H1 (cell line): ENCODE measurements at regions not wholly inside any gene's neighbourhood (a gene's known extent, or its start where the extent isn't known, plus 50 kb on each side); places are given as distances from the start of the nearest gene placed in this dataset.
"Not testable (repeated sequence)": the region's sequence is repeated elsewhere in the genome, so short reads cannot be mapped to it uniquely, and the experiment has no call there.

Experiments used
- CTCF ChIA-PET: fragments of 300-600 bp; sonication (Branson Sonifier 250); formaldehyde crosslinking; loops from one replicate; lab custom pipeline; 2021; ENCODE audit not compliant: partially characterized antibody; lab: Charles Lee
- POLR2A ChIA-PET: fragments of 300-600 bp; sonication (Branson Sonifier 250); formaldehyde crosslinking; loops from one replicate; lab custom pipeline; 2021; ENCODE audit warnings: inconsistent platforms; ENCODE audit not compliant: partially characterized antibody; lab: Charles Lee
- DNase-seq, 2 experiments: peaks; one replicate each; pipeline versions ENCODE4 v3.0.0 to v3.0.0-alpha.2; 2010 to 2022; ENCODE audit warnings: low spot score in 2 of 2, low read depth in 1 of 2, mixed read lengths in 1 of 2
- FAIRE-seq: peaks from 2 replicates; lab custom pipeline; 2011; peaks lifted over from hg19 to GRCh38; lab: Jason Lieb, UNC
- H2AFZ ChIP-seq: 2 replicates; pipeline ENCODE4 v1.8.1; 2012; ENCODE audit warnings: low read length, inconsistent platforms
- H2AK5ac ChIP-seq: 2 replicates; pipeline ENCODE4 v1.6.1; 2013; ENCODE audit warnings: low read depth, low read length
- H2BK120ac ChIP-seq: replicated peaks from 2 replicates; pipeline ENCODE3; 2013; ENCODE audit warnings: low read depth, low read length, inconsistent platforms
- H2BK12ac ChIP-seq: 2 replicates; pipeline ENCODE4 v1.6.1; 2013; ENCODE audit warnings: low read depth, low read length
- H2BK15ac ChIP-seq: 2 replicates; pipeline ENCODE4 v1.6.1; 2013; ENCODE audit warnings: low read length
- H2BK20ac ChIP-seq: 2 replicates; pipeline ENCODE4 v1.6.1; 2013; ENCODE audit warnings: low read length
- H2BK5ac ChIP-seq: 2 replicates; pipeline ENCODE4 v1.6.1; 2013; ENCODE audit warnings: low read depth, low read length
- H3K14ac ChIP-seq: 2 replicates; pipeline ENCODE4 v1.6.1; 2013; ENCODE audit warnings: inconsistent platforms; ENCODE audit not compliant: insufficient read length
- H3K18ac ChIP-seq: 2 replicates; pipeline ENCODE4 v1.6.1; 2013; ENCODE audit warnings: low read length; ENCODE audit errors: extremely low read depth
- H3K23ac ChIP-seq: 2 replicates; pipeline ENCODE4 v1.6.1; 2013; ENCODE audit warnings: inconsistent platforms; ENCODE audit not compliant: insufficient read length
- H3K23me2 ChIP-seq: 2 replicates; pipeline ENCODE4 v1.6.1; 2013; ENCODE audit warnings: low read depth, low read length
- H3K27ac ChIP-seq: 2 replicates; pipeline ENCODE4 v1.6.1; 2011; ENCODE audit warnings: low read depth, low read length, inconsistent platforms
- H3K27me3 ChIP-seq, 4 experiments: replicated peaks in 1 of 4; 1 replicate in 1 of 4; 2 replicates in 3 of 4; pipeline versions ENCODE4 v1.6.1 to v1.8.1; 2011 to 2013; ENCODE audit warnings: low read length in 3 of 4, mild to moderate bottlenecking in 3 of 4, inconsistent platforms in 2 of 4, mixed read lengths in 2 of 4, moderate library complexity in 1 of 4; ENCODE audit not compliant: control insufficient read depth in 3 of 4, insufficient read depth in 3 of 4; ENCODE audit errors: extremely low read depth in 1 of 4
- H3K36me3 ChIP-seq, 4 experiments: 2 replicates each; pipeline versions ENCODE4 v1.6.1 to v1.8.1; 2011 to 2013; ENCODE audit warnings: mild to moderate bottlenecking in 4 of 4, low read length in 3 of 4, moderate library complexity in 2 of 4, control low read depth in 1 of 4, inconsistent platforms in 1 of 4; ENCODE audit not compliant: insufficient read depth in 4 of 4, control insufficient read depth in 2 of 4
- H3K4ac ChIP-seq: replicated peaks from 2 replicates; pipeline ENCODE3; 2013; ENCODE audit warnings: low read length, low read depth, mixed read lengths, inconsistent platforms; ENCODE audit not compliant: insufficient read length
- H3K4me1 ChIP-seq, 4 experiments: replicated peaks in 1 of 4; 1 replicate in 1 of 4; 2 replicates in 3 of 4; pipeline versions ENCODE4 v1.6.1 to v1.8.1; 2011 to 2013; ENCODE audit warnings: low read length in 3 of 4, inconsistent platforms in 2 of 4, mixed read lengths in 1 of 4; ENCODE audit not compliant: insufficient read depth in 4 of 4, control insufficient read depth in 3 of 4
- H3K4me2 ChIP-seq, 2 experiments: 2 replicates each; pipeline versions ENCODE4 v1.6.1 to v1.8.1; 2011 to 2013; ENCODE audit warnings: low read depth in 2 of 2, low read length in 2 of 2, control low read depth in 1 of 2, inconsistent platforms in 1 of 2, mild to moderate bottlenecking in 1 of 2; ENCODE audit not compliant: insufficient read depth in 1 of 2
- H3K4me3 ChIP-seq, 4 experiments: fragments of 200-600, 300-600 bp in 1 of 4; sonication (generic), shearing (Covaris generic), sonication (Bioruptor Twin) in 1 of 4; 2 replicates each; pipeline versions ENCODE4 v1.5.1 to v1.8.1; 2011 to 2016; ENCODE audit warnings: low read length in 4 of 4, low read depth in 3 of 4, control low read depth in 2 of 4, inconsistent platforms in 2 of 4, mild to moderate bottlenecking in 2 of 4, mixed read lengths in 1 of 4, moderate library complexity in 1 of 4; ENCODE audit not compliant: insufficient read depth in 2 of 4; ENCODE audit errors: extremely low read depth in 1 of 4
- H3K56ac ChIP-seq: replicated peaks from 2 replicates; pipeline ENCODE3; 2013; ENCODE audit warnings: low read depth, mild to moderate bottlenecking, mixed read lengths, low read length, inconsistent platforms; ENCODE audit not compliant: insufficient read length
- H3K79me1 ChIP-seq: 2 replicates; pipeline ENCODE4 v1.6.1; 2013; ENCODE audit warnings: low read depth, low read length, control low read depth
- H3K79me2 ChIP-seq, 2 experiments: 2 replicates each; pipeline versions ENCODE4 v1.6.1 to v1.8.1; 2012 to 2013; ENCODE audit warnings: low read length in 2 of 2, mild to moderate bottlenecking in 2 of 2, inconsistent platforms in 1 of 2; ENCODE audit not compliant: insufficient read depth in 2 of 2, control insufficient read depth in 1 of 2
- H3K9ac ChIP-seq, 4 experiments: replicated peaks in 1 of 4; 1 replicate in 1 of 4; 2 replicates in 3 of 4; pipeline versions ENCODE4 v1.6.1 to v1.8.1; 2011 to 2013; ENCODE audit warnings: low read depth in 3 of 4, low read length in 3 of 4, control low read depth in 2 of 4, mild to moderate bottlenecking in 2 of 4, moderate library complexity in 2 of 4, inconsistent platforms in 1 of 4; ENCODE audit errors: extremely low read depth in 1 of 4
- H3K9me3 ChIP-seq, 2 experiments: 2 replicates each; pipeline versions ENCODE4 v1.6.1 to v1.8.1; 2012 to 2013; ENCODE audit warnings: mild to moderate bottlenecking in 2 of 2, moderate library complexity in 2 of 2, control low read depth in 1 of 2, inconsistent platforms in 1 of 2, low read depth in 1 of 2, low read length in 1 of 2, mixed read lengths in 1 of 2; ENCODE audit not compliant: insufficient read depth in 2 of 2
- H4K20me1 ChIP-seq, 2 experiments: replicated peaks in 1 of 2; 2 replicates each; pipeline versions ENCODE3 to v1.8.1; 2011 to 2013; ENCODE audit warnings: inconsistent platforms in 2 of 2, low read length in 2 of 2, mild to moderate bottlenecking in 1 of 2; ENCODE audit not compliant: insufficient read depth in 2 of 2, control insufficient read depth in 1 of 2
- H4K5ac ChIP-seq: 2 replicates; pipeline ENCODE4 v1.6.1; 2013; ENCODE audit warnings: low read length, low read depth, mixed read lengths, inconsistent platforms; ENCODE audit not compliant: insufficient read length
- H4K8ac ChIP-seq: 2 replicates; pipeline ENCODE4 v1.8.0; 2013; ENCODE audit warnings: mild to moderate bottlenecking, moderate library complexity, low read length, inconsistent platforms; ENCODE audit not compliant: insufficient read depth; ENCODE audit errors: extremely low read depth
- H4K91ac ChIP-seq: replicated peaks from 2 replicates; pipeline ENCODE3; 2013; ENCODE audit warnings: low read length, mixed read lengths, inconsistent platforms; ENCODE audit not compliant: insufficient read length
- BACH1 ChIP-seq: IDR thresholded peaks from 2 replicates; pipeline ENCODE4 v1.6.1; 2012; ENCODE audit warnings: low read length, improper control_type of control experiment
- BCL11A ChIP-seq, 2 experiments: IDR thresholded peaks; one replicate each; pipeline ENCODE4 v1.6.1; 2011; ENCODE audit warnings: low read depth in 2 of 2, low read length in 2 of 2, mild to moderate bottlenecking in 2 of 2
- GTF2F1 ChIP-seq: IDR thresholded peaks from 2 replicates; pipeline ENCODE4 v1.6.1; 2012; ENCODE audit warnings: low read depth, low read length, improper control_type of control experiment, borderline replicate concordance
- RBBP5 ChIP-seq: IDR thresholded peaks from 2 replicates; pipeline ENCODE4 v1.7.1; 2012; ENCODE audit warnings: low read depth, mild to moderate bottlenecking, inconsistent platforms, low read length, moderate library complexity, borderline replicate concordance
- SP2 ChIP-seq: IDR thresholded peaks from 2 replicates; pipeline ENCODE4 v1.6.1; 2012; ENCODE audit warnings: mild to moderate bottlenecking, low read length, inconsistent platforms
- WGBS, 2 experiments: shearing (Covaris generic) in 1 of 2; methylation state at CpG; one replicate each; pipeline versions ENCODE4 v1.1.6 to v1.1.7; 2013 to 2015; ENCODE audit warnings: low lambda C conversion rate in 2 of 2, mixed read lengths in 2 of 2, inconsistent platforms in 1 of 2, low coverage in 1 of 2, missing lambda C conversion rate in 1 of 2; ENCODE audit not compliant: insufficient replicate concordance in 2 of 2, insufficient coverage in 1 of 2, insufficient read length in 1 of 2; ENCODE audit errors: extremely low coverage in 1 of 2, missing lambda C conversion rate in 1 of 2; 5-methylcytosine and 5-hydroxymethylcytosine counted together
- TF ChIP-seq, protein P1 (sequence below): IDR thresholded peaks from 2 replicates; pipeline ENCODE4 v1.6.1; 2011; ENCODE audit warnings: low read length, improper control_type of control experiment

DNA sequence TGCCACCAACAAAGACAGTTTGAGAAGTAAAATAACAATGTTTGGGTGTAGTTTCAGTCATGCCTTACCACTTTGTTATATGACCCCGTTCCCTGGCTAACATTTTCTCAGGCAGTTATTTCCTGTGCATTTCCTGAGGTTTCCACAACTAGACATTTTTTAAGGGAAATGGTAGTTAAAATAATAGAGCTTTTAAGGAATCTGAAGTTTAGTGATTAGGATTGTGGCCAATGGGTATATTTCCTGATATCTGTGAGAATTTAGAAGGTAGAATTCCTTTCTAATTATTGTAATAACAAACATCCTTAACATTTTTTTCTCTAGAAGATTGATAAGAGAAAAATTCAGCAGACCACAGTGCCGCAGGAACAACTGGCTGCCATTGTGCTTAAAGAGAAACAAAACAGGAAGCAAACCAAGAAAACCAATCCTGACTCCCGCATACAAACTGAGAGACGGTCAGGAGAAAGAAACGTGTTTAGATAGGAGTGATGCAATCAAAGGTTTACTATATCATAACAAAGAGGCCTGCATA lies 193.6 kb downstream of the MBL2 start (continued):
- TF ChIP-seq, protein P1, sequence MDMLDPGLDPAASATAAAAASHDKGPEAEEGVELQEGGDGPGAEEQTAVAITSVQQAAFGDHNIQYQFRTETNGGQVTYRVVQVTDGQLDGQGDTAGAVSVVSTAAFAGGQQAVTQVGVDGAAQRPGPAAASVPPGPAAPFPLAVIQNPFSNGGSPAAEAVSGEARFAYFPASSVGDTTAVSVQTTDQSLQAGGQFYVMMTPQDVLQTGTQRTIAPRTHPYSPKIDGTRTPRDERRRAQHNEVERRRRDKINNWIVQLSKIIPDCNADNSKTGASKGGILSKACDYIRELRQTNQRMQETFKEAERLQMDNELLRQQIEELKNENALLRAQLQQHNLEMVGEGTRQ: no peak
- TF ChIP-seq RBBP5 (no peak), SP2 (no peak), BCL11A (IDR thresholded peaks at IDR 0.05; ENCODE audit: low read depth in 2 of 2, low read length in 2 of 2) (no peak), GTF2F1 (no peak), BACH1 (no peak)
- TF ChIP-seq, all 59 proteins: peak for 0

DNA sequence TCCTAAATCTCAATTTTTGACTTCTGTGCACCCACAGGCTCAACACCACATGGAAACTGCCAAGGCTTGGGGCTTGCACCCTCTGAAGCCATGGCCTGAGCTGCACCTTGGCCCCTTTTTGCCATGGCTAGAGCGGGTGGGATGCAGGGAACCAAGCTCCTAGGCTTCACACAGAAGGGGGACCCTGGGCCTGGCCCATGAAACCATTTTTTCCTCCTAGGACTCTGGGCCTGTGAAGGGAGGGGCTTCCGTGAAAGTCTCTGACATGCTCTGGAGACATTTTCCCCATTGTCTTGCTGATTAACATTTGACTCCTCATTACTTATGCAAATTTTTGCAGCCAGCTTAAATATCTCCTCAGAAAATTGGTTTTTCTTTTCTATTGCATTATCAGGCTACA lies 190.9 kb downstream of the MBL2 start:
- H4K5ac ChIP-seq, H4K20me1 ChIP-seq, H3K4me2 ChIP-seq, H3K56ac ChIP-seq, H2AK5ac ChIP-seq, H3K79me1 ChIP-seq, H4K91ac ChIP-seq, H2BK5ac ChIP-seq, H2BK15ac ChIP-seq, H3K4me3 ChIP-seq, H3K36me3 ChIP-seq, H2AFZ ChIP-seq, H3K4me1 ChIP-seq, H3K9ac ChIP-seq, H3K27me3 ChIP-seq, FAIRE-seq, H3K79me2 ChIP-seq, H2BK20ac ChIP-seq, DNase-seq, H4K8ac ChIP-seq, POLR2A ChIA-PET, H3K14ac ChIP-seq, H3K23me2 ChIP-seq, H3K4ac ChIP-seq, H3K18ac ChIP-seq, H2BK120ac ChIP-seq, H3K23ac ChIP-seq, H3K27ac ChIP-seq, H2BK12ac ChIP-seq: not testable (repeated sequence)
- CTCF ChIA-PET: interaction anchor here (0.8 kb wide), 1 partner anchor 12 kb away, joined by 3 read pairs; no protein-coding TSS in a partner anchor
- peaks cover 9 to 12% of the 10 kb centered on the region in 2 experiments for H3K9me3 ChIP-seq
- WGBS, 2 experiments: 83% methylated on average over 2 of the region's 2 CpGs; no CpG with 5 or more reads in 1 of the 2 experiments
